Adrenal gland (tissue), 9 donors: ENCODE measurements at regions not wholly inside any gene's neighbourhood (a gene's known extent, or its start where the extent isn't known, plus 50 kb on each side); places are given as distances from the start of the nearest gene placed in this dataset.

Source experiments
- DNase-seq, 7 donors: peaks; one replicate each; pipeline ENCODE4 v3.0.0-alpha.2; 2019 to 2020
- H3K27ac ChIP-seq, 5 donors: fragments of 200-600 bp; sonication (generic) in 4 of 5; 1 replicate in 3 of 5; 2 replicates in 2 of 5; pipeline versions ENCODE4 v1.5.1 to v1.8.0; 2016 to 2020; ENCODE audit warnings: mild to moderate bottlenecking in 1 of 5
- H3K27me3 ChIP-seq: fragments of 200-600 bp; 2 replicates; pipeline ENCODE4 v1.8.0; 2021
- H3K36me3 ChIP-seq, 2 donors: fragments of 200-600 bp; replicated peaks in 1 of 2; 1 replicate in 1 of 2; 2 replicates in 1 of 2; pipeline versions ENCODE4 v1.5.1 to v1.8.0; 2018 to 2022
- H3K4me1 ChIP-seq, 2 donors: fragments of 200-600 bp; replicated peaks in 1 of 2; 1 replicate in 1 of 2; 2 replicates in 1 of 2; pipeline versions ENCODE4 v1.5.1 to v1.8.0; 2018 to 2021
- H3K4me3 ChIP-seq, 4 donors: fragments of 200-600 bp; sonication (generic) in 3 of 4; one replicate each; pipeline ENCODE4 v1.5.1; 2016 to 2018
- H3K9me3 ChIP-seq, 3 donors: fragments of 200-600 bp; sonication (generic) in 1 of 3; replicated peaks in 1 of 3; 1 replicate in 2 of 3; 2 replicates in 1 of 3; pipeline versions ENCODE4 v1.5.1 to v1.8.0; 2016 to 2021
- CTCF ChIP-seq, 6 experiments: fragments of 450-650 bp in 4 of 6; fragments of 200-600 bp in 2 of 6; sonication (generic) in 1 of 6; IDR thresholded peaks; 1 replicate in 5 of 6; 2 replicates in 1 of 6; pipeline versions ENCODE4 v1.5.1 to v1.8.0; 2016 to 2021; ENCODE audit warnings: antibody characterized with exemption in 6 of 6, mild to moderate bottlenecking in 2 of 6, moderate library complexity in 1 of 6
- POLR2A ChIP-seq, 2 donors: fragments of 450-650 bp; IDR thresholded peaks; one replicate each; pipeline ENCODE4 v1.6.1; 2017; ENCODE audit warnings: antibody characterized with exemption in 2 of 2, mild to moderate bottlenecking in 2 of 2, moderate library complexity in 1 of 2
- WGBS, 4 donors: extraction: QIAGEN DNeasy Blood & Tissue Kit in 2 of 4; methylation state at CpG; one replicate each; pipeline versions ENCODE4 v1.1.5 to v1.1.7; 2013 to 2017; 5-methylcytosine and 5-hydroxymethylcytosine counted together
- intact Hi-C, 2 donors: fragments of 100-400 bp; cut with DNase I; formaldehyde crosslinking; loops; one replicate each; pipeline versions ENCODE4 v1.14.1 to v1.15.0; 2022 to 2023
- donor health status: healthy with polysubstance abuse.
- donor health status: Bipolar disorder and iron deficiency.
- donor health status: DM: yes; HTN: yes; CAD: no.
- donor health status: DM: no; HTN: no; CAD: no.
- donor health status: DM: no; HTN: no; CAD: no.

- Histone ChIP-seq H3K4me1 (no peaks in the 10 kb centered on the region), H3K36me3 (no peaks in the 10 kb centered on the region), H3K9me3 (no peaks in the 10 kb centered on the region), H3K27me3 (no peaks in the 10 kb centered on the region), H3K4me3 (no peak overlapping the region), H3K27ac (no peak overlapping the region)
- intact Hi-C loops, result no loop called here
- TF ChIP-seq CTCF (IDR thresholded peaks at IDR 0.05) (no peak), POLR2A (IDR thresholded peaks at IDR 0.05) (no peak)
- DNase-seq, result no peak
These were observed 184.3 kb downstream of the UBE2E3 start for GRCh38 chr2:181164699-181165098.

- Histone ChIP-seq H3K27ac (no peak overlapping the region), H3K4me1 (no peaks in the 10 kb centered on the region), H3K4me3 (no peak overlapping the region), H3K9me3 (no peaks in the 10 kb centered on the region), H3K36me3 (no peaks in the 10 kb centered on the region), H3K27me3 (no peaks in the 10 kb centered on the region)
- 61 to 75% (median 71%) methylated on average over 6 of the region's 6 CpGs for WGBS, 4 donors
- no peak for DNase-seq
- no peak for TF ChIP-seq POLR2A (IDR thresholded peaks at IDR 0.05)
- no peak for TF ChIP-seq CTCF (IDR thresholded peaks at IDR 0.05)
- intact Hi-C loops, result no loop called here
These were observed 184.9 kb downstream of the UBE2E3 start for GRCh38 chr2:181165199-181165868.

GRCh38 chr2:181169503-181169902 is 189.1 kb downstream of the UBE2E3 start:
- Histone ChIP-seq H3K36me3 (no peaks in the 10 kb centered on the region), H3K27ac (no peak overlapping the region), H3K9me3 (no peaks in the 10 kb centered on the region), H3K4me3 (no peak overlapping the region), H3K27me3 (no peaks in the 10 kb centered on the region), H3K4me1 (no peaks in the 10 kb centered on the region)
- no peak for TF ChIP-seq CTCF (IDR thresholded peaks at IDR 0.05)
- TF ChIP-seq POLR2A (IDR thresholded peaks at IDR 0.05), result no peak
- WGBS, 4 donors, result 29 to 47% (median 36%) methylated on average over 1 of the region's 1 CpG
- intact Hi-C loops, result no loop called here
- no peak for DNase-seq

GRCh38 chr2:181170256-181170655 is 189.9 kb downstream of the UBE2E3 start:
- intact Hi-C loops, result no loop called here
- Histone ChIP-seq H3K4me1 (no peaks in the 10 kb centered on the region), H3K36me3 (no peaks in the 10 kb centered on the region), H3K27me3 (no peaks in the 10 kb centered on the region), H3K4me3 (no peak overlapping the region), H3K9me3 (no peaks in the 10 kb centered on the region), H3K27ac (no peak overlapping the region)
- 66 to 78% (median 76%) methylated on average over 2 of the region's 2 CpGs for WGBS, 4 donors
- DNase-seq, result no peak
- no peak for TF ChIP-seq POLR2A (IDR thresholded peaks at IDR 0.05)
- TF ChIP-seq CTCF (IDR thresholded peaks at IDR 0.05), result no peak
